PC-3 (cell line): ENCODE measurements at regions not wholly inside any gene's neighbourhood (a gene's known extent, or its start where the extent isn't known, plus 50 kb on each side); places are given as distances from the start of the nearest gene placed in this dataset.
"Not testable (repeated sequence)": the region's sequence is repeated elsewhere in the genome, so short reads cannot be mapped to it uniquely, and the experiment has no call there.

Source experiments
- CTCF ChIP-seq: fragments of 300-600 bp; sonication (generic); conservative IDR thresholded peaks from 2 replicates; pipeline ENCODE4 v1.5.1; 2017; ENCODE audit warnings: antibody characterized with exemption, low read depth, mild to moderate bottlenecking, low read length
- EZH2 ChIP-seq: fragments of 300-600 bp; sonication (generic); IDR thresholded peaks from one replicate; pipeline ENCODE4 v1.6.1; 2017; ENCODE audit warnings: antibody characterized with exemption, mild to moderate bottlenecking, low read length; ENCODE audit not compliant: unreplicated experiment
- EZH2phosphoT487 ChIP-seq: fragments of 300-600 bp; sonication (generic); IDR thresholded peaks from 2 replicates; pipeline ENCODE4 v1.6.1; 2018; ENCODE audit warnings: mild to moderate bottlenecking, antibody characterized with exemption, low read length, borderline replicate concordance

GRCh38 chr3:73269126-73269525 lies 207.7 kb downstream of the EBLN2 start:
- not testable (repeated sequence) for TF ChIP-seq EZH2phosphoT487, CTCF, EZH2
